Adrenal gland (tissue), 5 donors: ENCODE measurements at regions not wholly inside any gene's neighbourhood (a gene's known extent, or its start where the extent isn't known, plus 50 kb on each side); places are given as distances from the start of the nearest gene placed in this dataset.

ENCODE experiments used
- CTCF ChIP-seq, 6 experiments: fragments of 450-650 bp in 4 of 6; fragments of 200-600 bp in 2 of 6; sonication (generic) in 1 of 6; IDR thresholded peaks; 1 replicate in 5 of 6; 2 replicates in 1 of 6; pipeline versions ENCODE4 v1.5.1 to v1.8.0; 2016 to 2021; ENCODE audit warnings: antibody characterized with exemption in 6 of 6, mild to moderate bottlenecking in 2 of 6, moderate library complexity in 1 of 6
- POLR2A ChIP-seq, 2 donors: fragments of 450-650 bp; IDR thresholded peaks; one replicate each; pipeline ENCODE4 v1.6.1; 2017; ENCODE audit warnings: antibody characterized with exemption in 2 of 2, mild to moderate bottlenecking in 2 of 2, moderate library complexity in 1 of 2
- donor health status: DM: no; HTN: no; CAD: no.

- TF ChIP-seq CTCF (IDR thresholded peaks at IDR 0.05) (no peak), POLR2A (IDR thresholded peaks at IDR 0.05) (no peak)
Measured at GRCh38 chr6:147782302-147782701, 273.8 kb downstream of the SAMD5 start.
